ENCODE measurements at regions not wholly inside any gene's neighbourhood (a gene's known extent, or its start where the extent isn't known, plus 50 kb on each side); places are given as distances from the start of the nearest gene placed in this dataset.
"Not testable (repeated sequence)": the region's sequence is repeated elsewhere in the genome, so short reads cannot be mapped to it uniquely, and the experiment has no call there.

DNA sequence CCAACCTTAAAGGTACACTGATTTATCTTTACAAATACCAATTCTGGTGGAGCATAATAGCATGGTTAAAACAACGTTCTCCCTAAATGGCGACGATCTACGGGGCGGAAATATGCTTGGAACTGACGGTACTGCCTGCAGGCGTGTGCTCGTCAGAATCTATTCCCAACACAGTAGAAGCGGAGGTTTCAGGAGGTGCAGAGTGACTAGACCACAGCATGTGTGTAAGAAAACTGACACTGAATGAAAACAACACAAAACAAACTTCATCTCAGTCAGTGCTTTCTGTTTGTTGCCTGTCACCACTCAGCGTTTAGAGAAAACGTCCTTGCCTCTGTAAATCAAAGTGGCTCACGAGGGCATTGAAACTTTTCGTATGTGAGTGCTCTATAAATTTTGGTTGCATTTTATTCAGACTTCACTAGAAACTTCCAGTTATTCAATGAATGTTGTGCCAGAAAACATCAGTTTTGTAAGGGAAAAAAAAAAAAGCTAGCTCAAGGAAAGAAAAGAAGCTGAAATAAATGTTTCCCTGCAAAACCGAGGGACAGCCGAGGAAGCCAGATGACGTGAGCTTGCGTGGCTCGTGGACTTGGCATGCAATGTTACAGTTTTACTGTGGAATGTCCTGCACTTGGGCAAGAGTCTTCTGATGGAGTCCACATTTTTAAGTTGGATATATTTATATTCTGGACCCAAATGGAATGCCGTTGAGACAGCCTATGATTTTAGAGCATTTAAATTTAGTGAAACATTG is 210.4 kb downstream of the LAT start:
- FAIRE-seq = not testable (repeated sequence)

DNA sequence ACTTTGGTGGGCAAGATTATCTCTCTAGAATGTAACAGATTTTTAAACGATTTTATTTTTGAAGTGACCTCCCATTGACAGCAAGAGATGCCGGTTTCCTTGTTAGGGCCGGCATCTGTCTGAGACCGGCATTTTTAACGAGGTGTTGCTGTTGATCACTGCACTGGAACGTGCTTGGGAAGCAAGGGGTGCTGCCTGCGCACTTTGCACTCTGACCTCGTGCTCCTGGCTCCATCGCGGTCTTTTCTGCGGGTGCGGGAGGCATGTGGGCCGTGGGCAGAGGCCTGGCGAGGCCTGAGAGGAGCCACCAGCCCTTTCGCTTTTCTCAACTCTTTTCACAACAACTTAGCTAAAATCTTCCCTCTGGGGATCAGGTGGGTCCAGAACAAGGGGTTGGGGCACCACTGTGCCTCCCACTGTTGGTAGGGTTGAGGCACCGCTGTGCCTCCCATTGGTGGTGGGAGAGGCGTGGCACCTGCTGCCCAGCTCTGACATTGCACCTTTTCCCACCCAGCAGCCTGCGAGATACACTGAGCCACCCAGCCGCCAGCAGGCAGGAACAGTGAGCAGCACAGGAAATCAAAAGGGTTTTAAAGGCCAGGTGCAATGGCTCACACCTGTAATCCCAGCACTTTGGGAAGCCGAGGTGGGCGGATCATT is 209.5 kb downstream of the LAT start:
- not testable (repeated sequence) for FAIRE-seq

DNA sequence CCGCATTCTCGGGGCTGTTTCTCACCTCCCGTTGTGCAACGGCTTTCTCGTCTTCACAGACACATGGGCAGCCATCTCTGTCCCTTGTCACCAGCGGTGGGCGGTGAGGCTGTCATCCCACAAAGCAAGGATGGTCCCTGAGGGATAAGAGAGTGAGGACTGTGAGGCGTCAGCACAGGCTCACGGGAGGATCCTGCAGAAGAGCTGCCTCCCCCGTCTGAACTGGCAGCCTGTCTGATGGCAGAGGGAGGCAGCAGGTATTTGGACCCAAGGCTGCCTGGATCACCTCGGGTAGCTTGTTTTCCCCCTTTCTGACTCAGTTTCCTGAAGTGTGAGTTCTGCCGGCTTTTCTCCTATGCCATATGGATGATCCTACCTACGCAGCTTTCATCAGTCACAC is 208.8 kb downstream of the LAT start:
- not testable (repeated sequence) for FAIRE-seq

DNA sequence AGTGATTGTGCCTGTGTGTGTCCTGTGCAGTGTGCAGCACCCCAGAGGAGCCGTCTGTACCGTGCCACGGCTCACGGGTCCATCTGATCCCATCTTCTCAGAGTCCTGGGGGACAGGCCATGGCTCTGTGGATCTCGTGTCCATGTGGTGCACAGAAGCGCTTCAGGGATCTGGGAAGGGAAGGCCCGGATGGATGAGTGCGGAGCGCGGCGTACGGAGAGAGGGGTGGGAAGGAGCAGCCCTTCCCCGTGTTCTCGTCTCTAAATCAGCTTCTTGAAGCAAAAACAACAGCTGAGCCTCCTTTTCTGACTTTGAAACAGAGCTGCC is 208.4 kb downstream of the LAT start:
- FAIRE-seq = not testable (repeated sequence)

DNA sequence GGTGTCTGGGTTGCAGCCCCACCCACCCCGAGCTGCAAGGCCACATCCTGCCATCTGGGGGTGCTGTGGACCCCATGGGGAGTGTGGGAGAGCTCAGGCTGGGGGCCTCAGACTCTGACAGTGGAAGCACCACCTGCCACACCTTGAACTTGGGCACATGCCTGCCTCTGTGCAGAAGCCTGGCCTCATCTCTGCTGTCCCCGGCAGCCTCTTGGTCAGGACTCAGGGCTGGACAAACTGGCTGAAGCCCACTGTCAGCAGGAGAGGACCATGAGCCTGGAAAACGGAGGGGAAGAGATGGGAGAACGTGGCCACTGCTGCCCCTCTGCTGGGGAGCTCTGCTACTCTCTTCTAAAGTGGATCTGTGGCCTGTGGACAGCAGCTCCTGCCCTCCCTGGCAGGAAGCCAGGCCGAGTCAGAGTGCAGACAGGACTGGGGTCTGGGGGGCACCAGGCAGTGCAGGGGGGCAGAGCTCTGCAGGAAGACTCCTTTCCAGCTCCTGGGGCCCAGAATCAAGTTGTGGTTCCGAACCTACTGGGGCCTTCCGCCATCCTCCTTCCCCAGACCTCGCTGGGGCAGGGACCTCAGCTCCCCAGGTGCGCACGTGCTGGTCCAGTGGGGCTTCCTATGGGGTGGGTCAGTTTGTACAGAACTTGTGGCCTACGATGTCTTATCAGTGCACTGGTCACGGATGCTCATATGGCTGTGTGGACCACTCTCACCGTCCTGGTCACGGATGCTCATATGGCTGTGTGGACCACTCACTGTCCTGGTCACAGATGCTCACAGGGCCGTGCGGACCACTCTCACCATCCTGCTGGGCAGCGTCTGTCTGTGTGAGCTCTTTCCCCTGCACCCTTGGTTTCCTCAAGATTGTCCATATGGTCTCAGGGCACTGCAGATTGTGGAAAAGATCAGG is 207.7 kb downstream of the LAT start:
- no peak for FAIRE-seq

DNA sequence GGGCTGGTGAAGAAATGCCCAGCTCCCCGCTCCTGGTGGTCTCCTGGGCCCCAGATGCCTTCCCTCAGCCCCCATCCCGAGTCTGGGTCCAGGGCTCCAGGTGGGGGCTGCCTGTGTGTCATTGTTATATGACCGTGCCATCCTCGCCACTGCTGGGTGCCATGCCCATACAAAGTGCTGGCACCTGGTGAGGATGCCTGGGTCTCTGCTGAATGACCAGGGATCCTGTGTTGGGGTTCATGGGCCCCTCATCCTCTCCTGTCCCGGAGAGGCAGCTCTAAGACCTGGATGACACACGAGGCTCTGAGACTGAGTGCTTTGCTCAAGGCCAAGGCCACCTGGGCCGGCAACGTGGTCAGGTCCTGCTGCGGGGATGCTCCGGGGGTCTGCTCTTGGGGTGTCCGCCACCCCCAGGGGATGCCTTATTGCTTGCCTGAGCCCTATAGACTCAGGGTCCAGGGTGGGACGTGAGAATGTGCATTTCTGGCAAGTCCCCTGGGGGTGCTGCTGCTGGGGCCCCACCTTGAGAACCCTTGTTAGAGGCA is 206.9 kb downstream of the LAT start:
- FAIRE-seq = not testable (repeated sequence)

DNA sequence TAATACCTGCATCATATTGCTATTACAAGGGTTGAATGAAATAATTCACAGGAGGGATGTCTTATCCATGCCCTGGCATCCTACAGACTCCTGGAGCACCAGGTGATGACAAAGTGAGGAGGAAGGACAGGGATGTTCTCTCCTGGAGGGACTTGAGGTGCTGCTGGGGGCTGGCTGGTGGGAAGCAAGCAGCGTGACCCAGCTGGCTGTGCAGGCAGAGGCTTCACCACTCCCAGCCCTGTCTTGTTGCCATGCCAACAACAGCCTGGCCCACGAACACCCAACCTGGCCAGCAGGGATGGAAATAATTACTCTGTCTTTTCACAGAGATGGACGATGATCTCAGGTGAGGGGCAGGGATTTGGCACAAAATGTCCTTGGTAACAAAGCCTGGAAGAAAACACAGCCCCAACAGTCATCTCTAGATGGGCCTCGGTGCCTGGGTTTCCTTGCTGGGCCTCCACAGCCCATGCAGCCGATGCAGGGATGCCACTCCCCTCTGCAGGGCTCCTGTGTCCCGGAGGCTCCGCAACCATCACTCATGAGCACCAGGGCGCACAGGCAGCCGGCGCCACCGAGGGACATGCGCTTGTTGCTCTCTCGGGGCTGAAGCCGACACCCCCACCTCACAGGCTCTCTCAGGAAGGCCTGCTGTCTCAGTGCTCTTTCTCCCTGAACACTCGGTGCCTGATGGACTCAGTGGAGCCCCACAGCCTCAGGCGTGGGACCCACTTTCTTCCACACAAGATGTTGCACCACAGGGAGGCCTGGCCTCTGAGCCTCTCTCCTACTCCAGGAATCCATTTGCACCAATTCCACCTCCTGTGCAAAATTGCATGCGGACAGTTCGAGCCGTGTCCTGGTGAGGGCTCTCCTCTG is 205.9 kb downstream of the LAT start:
- FAIRE-seq = not testable (repeated sequence)

DNA sequence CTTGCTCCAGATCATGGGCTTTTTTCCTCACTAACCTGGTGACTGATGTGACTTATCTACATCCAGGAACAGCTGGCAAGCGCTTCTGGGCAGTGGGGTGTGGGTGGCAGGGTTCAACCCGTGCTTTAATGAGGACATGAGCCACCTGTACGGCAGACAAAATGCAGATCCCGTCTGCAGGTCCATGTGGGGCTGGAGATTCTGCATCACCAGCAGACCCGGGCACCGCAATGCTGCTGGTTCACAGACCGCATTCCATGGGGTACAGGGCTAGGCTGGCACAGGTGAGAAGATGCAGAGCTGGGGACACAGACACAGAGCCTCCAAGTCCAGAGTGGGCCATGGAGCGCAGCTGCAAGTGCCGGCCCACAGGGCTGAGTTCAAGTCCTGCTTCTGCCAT is 204.0 kb downstream of the LAT start:
- not testable (repeated sequence) for FAIRE-seq

DNA sequence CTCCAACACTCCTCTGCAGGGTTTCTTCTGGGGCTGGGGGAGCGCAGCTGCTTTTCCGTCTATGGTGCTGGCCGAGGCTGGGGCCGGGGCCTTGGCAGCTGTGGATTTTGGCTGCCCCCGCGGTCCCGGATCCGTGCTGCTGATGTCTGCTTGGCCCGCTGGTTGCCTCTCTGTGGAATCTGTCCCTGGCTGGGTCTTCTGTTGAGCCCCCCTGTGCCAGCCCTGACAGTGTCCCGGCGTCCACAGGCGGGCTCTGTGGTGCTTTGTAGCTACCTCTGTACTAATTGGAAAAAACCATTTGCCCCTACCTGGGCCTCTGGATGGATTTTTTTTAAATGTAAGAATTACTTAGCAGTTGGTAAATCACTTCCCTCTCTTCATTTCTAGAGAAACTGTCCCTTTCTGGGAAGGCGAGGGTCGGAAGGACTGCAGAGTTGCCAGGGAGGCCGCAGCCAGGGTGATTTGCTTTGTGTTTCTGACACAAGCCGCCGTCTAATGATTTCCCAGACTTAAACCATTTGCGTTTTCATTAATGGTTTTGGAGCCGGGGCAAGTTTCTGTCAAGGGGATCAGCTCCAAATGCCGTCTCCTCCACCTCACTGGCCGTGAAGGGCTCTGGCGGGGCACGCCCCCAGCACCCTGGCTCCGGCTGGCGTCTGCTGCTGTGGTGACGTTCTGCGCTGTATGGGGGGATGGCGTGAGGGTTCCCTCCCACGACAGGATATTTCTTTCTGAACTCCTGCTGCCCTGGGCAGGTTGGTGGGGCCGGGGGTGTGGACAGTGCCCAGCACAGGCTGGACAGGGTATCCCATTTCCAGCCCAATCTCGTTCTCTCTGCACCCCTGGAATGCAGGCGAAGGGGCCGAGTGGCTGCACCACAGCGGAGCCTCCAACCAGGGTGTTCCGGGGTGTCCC is 201.7 kb downstream of the LAT start:
- FAIRE-seq = not testable (repeated sequence)

DNA sequence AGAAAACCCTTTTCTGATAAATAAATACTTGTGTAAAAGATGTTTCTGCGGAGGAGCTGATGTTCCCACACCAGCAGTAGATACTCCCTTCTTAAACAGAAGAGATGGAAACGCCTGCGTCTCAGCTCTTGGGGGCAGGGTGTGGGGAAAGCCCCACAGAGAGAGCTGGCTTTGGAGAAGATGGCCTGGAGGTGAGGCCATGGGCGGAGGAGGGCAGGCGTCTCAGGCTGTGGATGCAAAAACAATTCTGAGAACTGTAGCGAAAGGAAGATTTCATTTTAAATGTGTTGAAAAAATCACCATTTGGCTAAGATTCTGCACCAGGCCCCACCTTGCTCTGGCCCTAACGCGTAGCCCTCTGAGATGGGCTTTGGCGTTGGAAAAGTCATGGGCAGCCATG is 201.0 kb downstream of the LAT start:
- FAIRE-seq = not testable (repeated sequence)

DNA sequence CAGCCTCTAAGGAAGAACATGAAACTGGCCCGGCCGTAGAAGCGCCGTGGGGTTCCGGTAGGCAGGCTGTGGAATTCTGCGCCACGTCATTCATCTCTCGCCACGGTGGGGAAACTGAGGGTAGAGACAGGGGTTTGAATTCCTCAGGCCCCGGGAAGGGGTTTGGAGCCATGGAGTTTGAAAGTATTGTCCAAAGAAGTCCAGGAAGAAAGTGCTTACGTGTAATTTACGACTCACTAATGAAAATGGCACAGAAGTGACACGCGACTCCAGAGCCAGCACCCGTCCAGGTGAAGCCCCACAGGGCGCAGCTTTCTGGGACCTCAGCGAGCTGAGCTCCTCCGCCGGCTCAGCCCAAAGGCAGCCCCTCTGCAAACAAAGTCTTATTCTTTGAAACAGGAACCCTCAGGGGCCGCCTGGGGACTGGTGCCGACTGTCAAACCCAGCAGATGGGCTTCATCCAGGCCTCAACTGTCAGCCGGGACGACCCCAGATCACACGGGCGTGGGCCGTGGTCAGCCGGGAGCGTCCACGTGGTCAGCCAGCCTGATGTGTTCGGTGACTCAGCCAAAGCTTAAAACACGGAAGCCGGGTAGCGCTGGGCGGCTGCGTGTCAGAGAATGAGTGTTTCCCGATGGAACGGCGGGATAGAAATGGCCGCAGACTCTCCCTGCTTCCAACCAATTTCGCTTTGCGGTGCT is 200.0 kb downstream of the LAT start:
- FAIRE-seq = not testable (repeated sequence)

DNA sequence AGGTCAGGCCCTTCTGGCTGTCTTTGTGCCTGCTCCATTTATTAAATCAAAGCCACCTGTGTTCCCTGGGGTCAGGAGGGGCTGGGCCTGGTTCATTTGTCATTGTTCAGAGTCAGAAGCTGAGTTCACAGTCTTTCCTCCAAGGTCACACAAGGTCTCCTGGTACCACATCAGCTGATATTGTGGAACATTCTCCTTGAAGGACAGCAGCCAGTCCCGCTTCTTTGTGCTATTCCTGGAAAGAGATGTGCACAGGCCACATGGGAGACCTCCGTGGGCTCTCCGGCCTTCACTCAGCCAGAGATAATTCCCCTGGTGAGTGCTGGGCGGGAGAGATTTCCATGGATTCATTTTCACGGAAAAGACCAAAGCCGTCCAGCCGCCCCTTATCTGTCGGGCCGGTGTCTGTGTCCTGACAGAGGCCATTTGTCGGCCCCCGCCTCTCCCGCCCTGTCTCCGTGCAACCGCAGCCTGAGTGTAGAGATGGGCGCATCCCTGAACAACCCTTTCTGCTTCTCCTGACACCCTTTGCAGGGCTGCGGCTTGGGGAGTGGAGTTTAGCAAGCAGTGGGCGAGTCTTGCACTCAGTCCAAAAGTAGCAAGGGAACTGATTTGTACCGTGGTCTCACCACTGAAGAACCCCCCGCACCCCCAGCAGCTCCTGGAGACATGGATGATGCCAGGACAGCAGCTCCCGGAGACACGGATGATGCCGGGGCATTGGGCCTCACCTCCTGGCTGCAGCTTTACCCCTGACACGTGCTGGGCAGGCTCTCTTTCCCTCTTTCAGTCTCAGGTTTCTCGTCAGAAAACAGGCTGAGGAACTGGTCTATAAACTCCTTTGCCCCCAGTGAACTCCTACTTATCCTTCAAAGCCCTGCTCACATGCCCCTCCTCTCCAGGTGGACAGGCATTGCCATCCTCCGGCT is 198.4 kb downstream of the LAT start:
- not testable (repeated sequence) for FAIRE-seq

DNA sequence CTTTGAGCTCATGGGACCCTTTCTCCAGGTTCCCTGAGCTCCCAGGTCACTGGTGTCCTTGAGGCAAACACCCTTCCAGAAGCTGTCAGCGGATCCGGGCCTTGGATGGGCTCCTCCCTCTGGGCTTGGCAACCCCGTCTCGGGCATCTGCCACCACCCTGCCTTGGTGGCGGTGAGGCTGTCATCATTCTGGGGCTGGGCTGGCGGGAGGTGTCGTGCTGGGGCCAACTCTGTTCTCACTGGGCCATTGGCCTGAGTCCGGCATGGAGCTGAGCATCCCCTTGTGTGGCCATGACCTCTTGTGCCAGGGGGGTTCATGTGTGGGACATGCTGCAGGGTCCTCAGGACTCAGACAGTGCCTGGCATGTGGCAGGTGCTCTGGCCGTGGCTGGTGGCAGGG is 197.6 kb downstream of the LAT start:
- FAIRE-seq = no peak

DNA sequence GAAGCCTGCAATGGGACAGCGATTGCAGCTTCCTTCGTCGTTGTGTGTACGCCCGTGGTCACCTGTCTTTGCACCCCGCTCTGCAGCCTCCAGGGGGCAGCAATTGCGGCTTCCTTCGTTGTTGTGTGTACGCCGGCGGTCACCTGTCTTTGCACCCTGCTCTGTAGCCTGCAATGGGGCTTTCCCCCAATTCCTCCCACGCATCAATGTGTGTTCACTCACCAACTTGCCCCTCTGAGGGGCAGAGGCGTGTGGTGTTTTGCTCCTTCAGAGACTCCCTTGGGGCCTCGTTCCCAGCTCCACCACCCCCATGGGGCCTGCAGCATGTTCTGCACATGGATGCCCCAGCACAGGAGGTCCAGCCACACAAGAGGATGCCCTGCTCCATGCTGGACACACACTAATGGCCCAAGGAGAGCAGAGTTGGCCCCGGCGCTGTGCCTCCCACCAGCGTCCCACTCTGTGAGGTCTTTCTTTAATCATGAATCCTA is 197.1 kb downstream of the LAT start:
- not testable (repeated sequence) for FAIRE-seq

DNA sequence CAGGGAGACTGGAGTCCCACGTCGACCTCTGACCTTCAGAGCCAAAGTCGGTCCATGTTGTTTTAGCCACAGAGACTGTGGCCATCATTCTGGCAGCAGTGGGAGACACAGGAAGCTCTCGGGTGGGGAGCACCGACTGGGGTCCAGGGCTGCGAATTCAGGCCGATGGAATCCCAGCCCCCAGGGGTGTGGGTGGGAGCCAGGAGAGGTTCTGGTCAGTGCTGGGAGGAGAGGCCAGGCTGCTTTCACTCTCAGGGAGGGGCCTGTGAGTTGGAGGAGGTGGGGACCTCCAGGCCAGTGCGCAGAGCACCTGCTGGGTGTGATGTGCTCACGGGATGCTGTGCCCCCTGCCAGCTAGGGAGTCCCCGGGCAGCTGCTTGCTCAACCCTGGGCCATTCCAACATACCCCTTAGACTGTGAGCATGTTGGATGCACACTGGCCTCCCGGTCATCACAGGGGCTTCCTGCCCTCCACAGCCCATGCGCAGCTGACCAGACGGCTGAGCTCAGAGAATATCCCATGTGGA is 196.5 kb downstream of the LAT start:
- FAIRE-seq = not testable (repeated sequence)

DNA sequence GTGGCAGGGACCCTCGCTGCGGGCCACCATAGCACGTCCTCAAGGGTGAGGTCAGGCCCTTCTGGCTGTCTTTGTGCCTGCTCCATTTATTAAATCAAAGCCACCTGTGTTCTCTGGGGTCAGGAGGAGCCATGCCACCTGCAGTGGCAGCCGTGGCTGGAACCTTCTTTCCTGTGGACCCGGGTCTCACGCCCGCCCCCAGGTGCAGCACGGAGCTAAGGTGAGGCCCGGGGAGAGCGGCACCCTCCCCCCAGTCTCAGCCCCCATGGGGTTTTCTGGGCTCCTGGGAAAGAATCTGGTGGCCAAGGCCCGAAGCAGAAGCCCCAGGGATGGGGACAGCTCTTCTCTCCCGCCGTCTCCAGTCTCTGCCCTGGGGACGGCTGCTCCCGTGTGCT is 195.4 kb downstream of the LAT start:
- not testable (repeated sequence) for FAIRE-seq

DNA sequence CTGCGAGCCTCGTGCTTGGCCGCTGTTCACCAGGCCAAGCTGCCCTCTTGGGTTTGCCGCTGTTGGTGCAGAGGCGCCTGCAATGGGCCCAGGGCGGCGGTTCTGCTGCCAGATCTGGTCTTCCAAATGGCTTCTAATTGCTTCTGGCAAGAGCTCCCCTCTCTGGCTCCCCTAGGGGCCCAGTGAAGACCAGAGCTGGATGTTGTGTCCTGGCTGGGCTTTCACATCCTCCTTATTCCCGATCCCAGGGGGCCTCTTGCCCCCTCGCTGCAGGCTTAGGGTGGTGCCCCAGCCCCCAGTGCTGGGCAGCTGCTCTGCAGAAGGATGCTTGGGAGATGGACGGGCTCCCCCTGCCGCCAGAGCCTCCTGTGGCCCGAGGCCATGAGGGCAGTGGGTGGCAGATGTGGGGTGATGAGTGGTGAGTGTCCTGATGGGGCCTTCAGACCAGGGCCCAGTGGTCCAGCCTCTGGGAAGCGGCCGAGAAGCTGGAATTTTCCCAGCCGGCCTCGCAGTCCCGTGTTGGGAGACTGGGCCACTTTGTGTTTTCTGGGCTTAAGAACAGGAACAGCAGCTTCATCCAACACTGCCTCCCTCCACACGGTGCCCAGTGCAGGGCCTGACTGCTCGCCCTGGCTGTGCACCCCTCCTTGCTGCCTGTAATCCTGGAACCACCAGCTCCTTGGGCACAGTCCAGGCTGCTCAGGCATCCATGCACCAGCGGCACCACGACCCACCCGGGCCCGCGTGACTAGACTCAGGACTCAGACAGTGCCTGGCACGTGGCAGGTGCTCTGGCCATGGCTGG is 194.8 kb downstream of the LAT start:
- FAIRE-seq = not testable (repeated sequence)

Data from colon (tissue), 2 donors.